ENCODE measurements at regions not wholly inside any gene's neighbourhood (a gene's known extent, or its start where the extent isn't known, plus 50 kb on each side); places are given as distances from the start of the nearest gene placed in this dataset.

DNA sequence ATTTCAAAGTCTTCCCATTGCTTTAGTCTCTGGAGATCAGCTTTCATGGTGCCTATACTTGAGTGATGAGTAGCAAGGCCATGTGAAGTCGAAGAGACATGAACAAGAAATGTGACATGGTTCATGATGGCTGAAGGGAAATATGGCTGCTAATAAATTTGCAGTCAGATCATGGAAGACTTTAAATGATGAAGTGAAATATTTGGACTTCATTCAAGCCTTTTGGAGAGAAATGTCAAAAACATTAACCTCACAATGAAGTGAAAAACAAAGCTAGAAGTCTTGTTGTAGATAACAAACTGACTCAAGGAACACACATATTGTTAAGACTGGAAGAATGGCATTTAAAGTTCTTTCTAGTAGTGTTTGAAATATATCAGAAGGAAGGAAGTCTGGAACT lies 120.3 kb upstream of the CCDC54 start:
- no peak for DNase-seq (ENCODE audit: low read depth)

DNA sequence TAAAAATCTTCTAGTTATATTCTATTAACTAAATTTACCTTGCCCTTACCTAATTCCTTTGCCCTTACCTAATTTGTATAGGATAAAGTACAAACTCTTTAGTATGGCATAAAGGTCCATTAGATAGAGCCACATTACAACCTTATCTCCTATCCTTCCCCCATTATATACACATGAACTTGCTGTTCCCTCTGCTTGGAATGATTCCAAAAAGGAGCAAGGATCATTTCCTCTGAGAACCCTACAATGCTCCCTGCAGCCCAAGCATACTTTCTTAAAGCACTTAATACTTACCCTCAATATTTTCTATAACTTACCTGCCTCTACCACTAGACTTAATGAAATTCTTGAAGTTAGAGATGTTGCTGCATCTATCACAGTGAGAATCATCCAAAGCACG lies 118.9 kb upstream of the CCDC54 start:
- no peak for DNase-seq (ENCODE audit: low read depth)

DNA sequence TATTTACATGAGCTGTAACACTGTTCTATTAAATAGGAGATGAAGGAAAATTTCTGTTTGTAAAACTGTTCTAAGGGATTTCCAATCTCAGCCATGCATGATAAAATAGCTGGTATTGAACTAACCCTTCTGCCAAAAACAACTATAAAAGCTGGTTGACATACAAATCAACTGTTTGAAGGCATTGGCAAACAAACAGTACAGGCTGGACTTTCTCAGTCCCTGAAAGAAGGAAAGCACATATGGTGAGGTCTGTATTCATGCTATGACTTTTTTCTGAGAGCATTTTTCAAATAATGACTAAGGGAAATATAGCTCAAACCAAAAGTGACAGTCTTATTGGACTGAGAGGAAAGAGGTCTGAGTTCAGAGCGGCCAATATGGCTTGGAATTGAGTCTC lies 117.0 kb upstream of the CCDC54 start:
- DNase-seq (ENCODE audit: low read depth) = no peak

DNA sequence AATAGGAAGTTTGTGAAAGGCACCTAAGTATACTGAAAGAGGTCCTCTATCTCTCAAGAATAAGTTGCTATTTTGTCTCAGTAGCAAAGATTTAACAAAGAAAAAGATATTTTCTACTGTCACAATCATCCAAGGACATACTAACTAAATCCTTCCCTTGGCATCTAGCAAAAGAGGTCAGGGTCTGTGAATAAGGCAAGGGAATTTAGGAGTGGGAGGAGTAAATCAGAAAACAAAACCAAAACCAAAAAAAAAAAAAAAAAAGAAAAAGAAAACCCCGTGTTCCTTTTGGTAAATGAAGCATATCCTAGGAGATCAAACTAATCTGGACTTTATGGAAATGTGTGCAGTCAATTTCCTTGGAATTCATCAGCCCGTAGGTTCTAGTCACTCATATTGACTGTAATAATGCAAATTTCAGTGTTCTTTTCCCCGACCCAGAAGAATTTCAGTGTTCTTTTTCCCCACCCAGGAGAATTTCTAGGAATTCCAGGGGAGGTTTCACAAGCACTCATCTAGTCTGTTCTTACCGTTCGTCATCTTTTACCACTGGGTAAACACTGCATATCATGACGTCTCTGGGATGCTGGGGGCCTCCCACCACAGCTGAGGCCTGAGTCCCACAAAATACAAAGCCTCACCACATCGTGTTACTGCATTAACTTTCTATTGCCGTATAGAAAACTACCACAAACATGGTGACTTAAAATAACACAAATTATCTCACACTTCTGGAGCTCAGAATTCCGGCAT lies 113.8 kb upstream of the CCDC54 start:
- DNase-seq (ENCODE audit: low read depth) = no peak

DNA sequence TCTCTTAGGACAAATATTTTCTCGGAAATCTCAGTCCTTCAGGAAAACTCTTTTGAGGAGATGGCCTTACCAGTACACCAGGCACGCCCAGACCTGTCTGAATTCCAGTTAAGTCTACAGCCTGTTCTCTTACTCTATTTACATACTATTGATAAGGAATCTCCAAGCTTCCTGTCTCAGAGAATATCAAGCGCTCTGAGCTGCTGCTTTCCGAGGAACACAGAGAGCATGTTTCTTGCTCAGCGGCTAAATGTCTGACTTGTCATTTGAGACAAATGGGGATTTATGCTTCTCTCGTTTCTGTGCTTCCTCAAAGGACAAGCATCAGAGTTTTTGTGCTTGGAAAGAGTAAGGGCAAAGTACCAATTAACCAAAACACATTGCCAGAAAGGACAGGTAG lies 112.4 kb upstream of the CCDC54 start:
- no peak for DNase-seq (ENCODE audit: low read depth)

DNA sequence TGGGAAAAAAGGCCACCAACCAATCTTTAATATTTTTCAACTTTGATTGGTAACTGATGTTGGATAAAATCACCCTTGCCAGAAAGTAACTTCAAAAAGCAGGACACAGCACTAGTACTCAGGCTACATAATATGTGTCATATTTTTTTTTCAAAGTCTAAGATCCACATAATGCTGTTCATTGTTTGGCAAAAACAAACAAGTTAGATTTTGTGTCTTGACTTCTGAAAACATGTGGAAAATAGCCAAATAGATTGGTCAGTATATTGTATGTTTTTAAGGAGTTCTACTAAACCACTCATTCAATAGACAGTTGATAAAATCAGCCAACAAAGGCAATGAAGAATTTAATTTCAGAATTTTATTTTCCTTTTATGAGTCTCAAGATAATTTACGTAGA lies 111.7 kb upstream of the CCDC54 start:
- DNase-seq (ENCODE audit: low read depth) = no peak

DNA sequence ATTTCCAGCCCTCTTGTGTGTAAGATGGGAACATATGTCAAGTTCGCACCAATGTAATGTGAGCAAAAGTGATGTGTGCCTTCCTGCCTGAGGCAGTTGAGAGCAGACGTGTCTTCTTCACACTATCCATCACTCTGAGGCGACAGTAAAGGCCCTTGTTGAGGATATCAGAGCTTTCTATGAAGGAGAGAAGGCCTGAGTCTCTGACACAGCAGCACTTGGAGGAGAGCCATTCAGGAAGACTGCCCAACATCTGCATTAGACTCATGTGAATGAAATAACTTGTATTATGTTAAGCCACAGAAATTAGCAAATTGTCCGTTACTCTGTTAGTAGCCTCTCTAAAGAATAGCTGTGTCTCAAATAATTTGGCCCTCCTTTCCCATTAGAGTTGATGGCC lies 108.8 kb upstream of the CCDC54 start:
- no peak for DNase-seq (ENCODE audit: low read depth)

DNA sequence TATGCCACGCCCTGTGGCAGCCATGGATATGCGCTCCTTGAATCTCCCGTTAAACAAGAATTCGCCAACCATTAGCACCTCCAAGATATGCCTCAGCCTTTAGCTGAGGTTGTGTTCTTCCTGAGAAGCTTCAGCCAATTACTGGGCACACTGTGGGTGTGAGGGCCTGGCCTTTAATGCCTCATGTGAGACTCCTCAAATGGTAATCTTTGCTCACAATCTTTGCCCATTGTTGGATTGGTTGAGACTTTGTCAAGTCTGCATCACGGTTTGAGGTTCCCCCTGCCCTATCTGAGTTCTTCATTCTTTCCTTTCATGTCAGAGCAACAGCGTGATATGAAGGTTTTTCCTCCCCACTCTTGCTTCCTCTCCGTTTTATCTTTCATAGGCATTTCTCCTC lies 108.1 kb upstream of the CCDC54 start:
- DNase-seq (ENCODE audit: low read depth) = no peak

DNA sequence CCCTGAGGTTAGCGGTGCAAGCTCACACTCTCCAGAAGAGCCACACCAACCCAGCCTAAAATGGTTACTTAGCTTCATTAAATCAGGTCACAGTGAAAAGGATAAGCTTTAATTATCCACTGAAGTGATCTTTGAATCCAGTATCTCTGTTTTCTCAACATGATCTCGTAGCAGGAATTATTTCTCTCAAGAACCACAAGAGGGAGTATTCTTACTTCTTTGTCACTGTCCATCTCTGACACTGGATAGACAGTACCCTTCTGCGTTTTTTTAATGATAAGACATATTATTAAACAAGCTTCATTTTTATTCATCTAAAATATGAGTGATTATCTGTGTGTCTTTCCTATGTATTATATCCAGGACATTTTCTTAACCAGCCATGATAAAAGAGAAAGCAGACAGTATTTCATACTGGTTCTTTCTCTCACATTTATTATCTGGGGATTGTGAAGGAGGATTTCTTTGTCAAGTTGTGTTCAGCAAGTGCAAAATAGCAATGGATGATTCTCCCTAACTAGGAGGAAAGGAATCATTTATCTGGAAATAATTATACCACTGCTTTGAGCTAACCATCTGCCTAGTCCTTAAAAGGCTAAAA lies 105.4 kb upstream of the CCDC54 start:
- DNase-seq (ENCODE audit: low read depth) = no peak

DNA sequence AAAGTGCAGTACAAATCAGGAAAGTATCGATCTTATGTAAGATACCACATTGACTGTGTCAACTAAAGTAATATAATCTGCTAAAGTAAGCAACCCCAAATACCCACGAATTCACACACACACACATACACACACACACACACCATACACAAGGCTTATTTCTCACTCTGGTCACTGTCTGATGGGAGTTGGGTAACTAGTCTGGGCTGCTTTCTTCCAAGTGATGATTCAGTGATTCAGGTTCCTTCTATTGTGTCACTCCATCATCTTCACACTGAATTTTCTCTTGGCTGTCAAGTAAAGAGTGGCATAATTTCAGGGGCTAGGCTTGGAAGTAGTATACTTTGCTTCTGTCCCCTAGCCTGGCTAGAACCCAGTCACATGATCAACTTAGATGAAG lies 104.8 kb upstream of the CCDC54 start:
- no peak for DNase-seq (ENCODE audit: low read depth)

DNA sequence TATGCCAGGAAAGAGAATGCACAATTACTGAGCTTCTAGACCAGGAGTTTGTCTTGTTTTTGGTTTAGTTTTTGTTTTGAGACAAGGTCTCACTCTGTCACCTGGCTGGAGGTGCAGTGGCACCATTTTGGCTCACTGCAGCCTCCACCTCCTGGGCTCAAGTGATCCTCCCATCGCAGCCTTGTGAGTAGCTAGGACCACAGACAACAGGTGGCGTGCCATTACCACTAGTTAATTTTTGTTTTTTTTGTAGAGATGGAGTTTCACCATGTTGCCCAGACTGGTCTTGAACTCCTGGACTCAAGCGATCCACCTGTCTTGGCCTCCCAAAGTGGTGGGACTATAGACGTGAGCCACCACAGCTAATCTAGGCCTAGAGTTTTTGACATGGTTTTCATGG lies 104.4 kb upstream of the CCDC54 start:
- no peak for DNase-seq (ENCODE audit: low read depth)

DNA sequence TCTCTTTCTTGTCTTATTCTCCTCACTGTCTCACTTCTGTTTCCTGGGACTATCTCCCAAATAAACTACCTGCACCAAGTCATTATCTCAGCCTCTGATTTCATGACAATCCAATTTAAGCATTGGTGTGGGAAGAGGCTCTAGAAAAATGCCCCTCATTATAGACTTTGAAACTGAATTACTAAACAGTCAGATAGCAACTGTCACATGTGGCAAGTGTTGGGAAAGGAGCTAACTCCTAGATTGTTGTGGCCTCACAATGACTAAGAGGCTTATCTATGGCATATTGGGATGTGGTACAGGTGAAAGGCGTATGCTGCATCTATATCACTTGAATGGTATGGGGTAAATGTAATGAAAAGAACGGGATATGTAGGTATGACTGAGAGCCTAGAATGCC lies 103.5 kb upstream of the CCDC54 start:
- DNase-seq (ENCODE audit: low read depth) = no peak

DNA sequence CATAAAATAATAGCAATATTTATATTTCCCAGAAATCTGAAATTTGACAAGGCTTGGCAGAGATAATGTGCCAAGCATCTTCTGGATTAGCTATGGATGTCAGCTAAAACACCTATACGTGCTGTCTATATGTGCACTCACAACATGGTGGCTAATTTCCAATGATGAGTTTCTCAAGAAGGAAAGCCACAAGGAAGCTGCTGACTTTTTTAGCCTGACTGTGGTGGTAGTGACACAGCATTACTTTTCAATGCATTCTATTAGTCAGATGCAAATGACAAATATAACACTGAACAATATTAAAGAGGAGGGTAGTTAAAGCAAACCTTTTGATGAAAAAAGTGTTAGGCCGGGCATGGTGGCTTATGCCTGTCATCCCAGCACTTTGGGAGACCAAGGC lies 101.7 kb upstream of the CCDC54 start:
- no peak for DNase-seq (ENCODE audit: low read depth)

DNA sequence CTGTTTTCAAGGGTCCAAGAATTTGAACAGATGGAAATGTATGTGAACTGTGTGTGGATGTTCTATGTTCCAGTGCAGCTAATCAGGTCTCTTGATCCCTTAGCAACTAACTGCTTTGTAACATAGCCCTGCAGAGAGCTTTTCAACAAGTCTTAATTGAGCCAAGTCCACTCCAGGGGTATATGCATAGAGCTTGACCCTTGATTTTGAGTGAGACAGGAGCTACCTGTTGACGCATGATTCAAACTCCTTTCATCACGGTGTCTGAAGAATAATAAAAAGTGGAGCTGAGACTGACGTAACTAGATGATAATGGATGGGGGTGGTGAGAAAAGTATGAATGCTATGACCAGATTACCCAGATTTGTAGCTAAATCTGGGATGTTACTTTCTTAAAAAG lies 93.3 kb upstream of the CCDC54 start:
- DNase-seq (ENCODE audit: low read depth) = no peak

DNA sequence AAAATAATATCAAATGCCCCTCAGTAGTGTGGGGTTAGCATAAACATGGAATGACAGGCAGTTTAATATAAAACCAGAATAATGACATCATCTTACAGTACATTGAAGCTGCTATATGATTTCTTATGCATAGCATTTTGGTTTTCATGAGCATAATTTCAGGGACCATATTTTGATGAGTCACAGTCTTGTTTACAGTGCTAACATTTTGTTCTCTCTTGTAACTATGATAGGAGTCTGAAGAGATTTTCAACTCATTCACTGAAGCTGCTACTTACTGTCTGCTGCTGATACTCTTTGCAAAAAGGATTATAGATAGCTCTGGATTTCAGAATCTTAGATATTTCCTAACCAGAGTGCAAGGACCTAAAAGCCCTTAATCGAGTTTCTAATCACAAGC lies 92.6 kb upstream of the CCDC54 start:
- DNase-seq (ENCODE audit: low read depth) = no peak

DNA sequence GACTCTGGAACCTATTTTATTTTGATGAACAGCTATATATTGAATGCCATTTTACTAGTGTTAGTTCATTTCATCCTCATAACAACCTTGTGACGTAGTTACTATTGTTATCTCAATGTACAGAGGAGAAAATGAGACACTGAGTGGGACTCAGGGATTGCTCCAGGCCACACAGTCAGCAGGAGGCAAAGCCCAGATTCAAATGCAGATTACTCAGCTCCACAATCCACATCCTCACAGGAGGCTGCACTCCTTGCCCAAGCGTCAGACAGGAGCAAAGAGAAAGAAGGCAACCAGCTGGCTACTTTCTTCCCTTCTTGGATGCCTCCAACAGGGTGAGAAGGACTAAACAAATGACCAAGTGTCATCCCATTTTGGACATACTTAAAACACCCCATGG lies 92.0 kb upstream of the CCDC54 start:
- DNase-seq (ENCODE audit: low read depth) = no peak

DNA sequence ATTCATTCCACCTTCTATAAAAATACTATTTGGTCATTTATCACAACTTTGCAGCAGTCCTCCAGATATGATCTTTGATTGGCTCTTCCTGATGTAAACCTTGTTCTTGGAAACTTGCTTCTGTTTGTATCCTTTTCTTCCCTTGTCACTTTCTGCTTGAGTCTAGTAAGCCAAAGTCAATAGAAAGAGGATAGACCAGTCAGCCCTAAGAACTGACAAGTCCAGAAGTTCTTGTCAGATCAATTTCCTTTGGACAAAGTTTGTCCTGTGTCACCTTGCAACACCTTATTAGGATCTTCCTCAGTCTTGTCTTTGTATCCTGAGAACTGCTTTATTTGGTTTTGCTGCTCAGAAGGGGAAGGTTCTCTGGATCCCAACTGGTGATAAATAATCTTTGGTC lies 87.9 kb upstream of the CCDC54 start:
- no peak for DNase-seq (ENCODE audit: low read depth)

DNA sequence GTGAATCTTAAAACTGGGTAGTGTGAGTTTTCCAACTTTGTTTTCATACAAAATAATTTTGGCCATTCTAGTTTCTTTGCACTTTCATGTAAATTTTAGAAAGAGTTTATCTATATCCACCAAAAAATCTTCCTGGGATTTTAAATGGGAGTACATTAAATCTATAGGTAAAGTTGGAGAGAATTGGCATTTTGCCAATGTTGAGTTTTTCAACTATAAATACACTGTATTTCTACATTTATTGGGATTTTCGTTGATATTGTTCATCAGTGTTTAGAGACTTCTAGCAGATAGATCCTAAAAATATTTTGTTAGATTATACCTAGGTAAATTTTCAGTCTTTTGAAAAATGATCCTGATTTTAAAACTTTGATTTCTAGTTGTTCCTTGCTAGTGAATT lies 83.1 kb upstream of the CCDC54 start:
- no peak for DNase-seq (ENCODE audit: low read depth)

DNA sequence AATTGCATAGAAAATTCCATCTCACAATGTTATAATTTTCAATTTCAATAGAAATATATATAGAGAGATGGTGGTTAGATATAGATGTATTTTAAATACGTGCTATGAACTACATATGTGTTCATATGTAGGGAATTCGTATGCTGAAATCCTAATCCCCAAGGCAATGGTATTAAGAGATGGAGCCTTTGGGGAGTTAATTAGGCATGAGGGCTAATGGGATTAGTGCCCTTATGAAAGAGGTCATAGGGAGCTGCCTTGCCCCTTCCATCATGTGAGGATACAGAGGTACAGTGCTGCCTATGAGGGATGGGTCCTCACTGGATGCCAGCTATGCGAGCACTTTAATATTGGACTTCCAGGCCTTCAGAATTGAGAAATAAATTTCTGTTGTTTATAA lies 79.6 kb upstream of the CCDC54 start:
- DNase-seq (ENCODE audit: low read depth) = no peak

DNA sequence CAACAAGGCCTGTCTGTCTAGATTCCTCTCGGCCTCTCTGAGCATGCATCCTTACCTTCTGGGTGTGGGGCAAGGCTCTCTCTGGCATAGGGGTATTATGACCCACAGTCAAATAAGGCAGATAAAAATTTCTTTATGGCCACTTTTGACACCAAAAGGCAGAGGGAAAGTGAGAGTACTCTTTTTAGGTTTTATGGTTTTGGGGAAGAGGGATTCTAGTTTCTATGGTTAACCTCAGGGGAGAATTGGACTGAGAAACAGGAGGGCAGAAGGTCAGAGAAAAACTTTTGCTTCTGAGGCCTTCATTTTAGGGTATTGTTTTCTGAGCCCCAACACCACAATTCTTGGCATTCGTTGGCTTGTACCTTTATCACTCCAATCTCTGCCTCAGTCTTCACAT lies 70.0 kb upstream of the CCDC54 start:
- no peak for DNase-seq (ENCODE audit: low read depth)

DNA sequence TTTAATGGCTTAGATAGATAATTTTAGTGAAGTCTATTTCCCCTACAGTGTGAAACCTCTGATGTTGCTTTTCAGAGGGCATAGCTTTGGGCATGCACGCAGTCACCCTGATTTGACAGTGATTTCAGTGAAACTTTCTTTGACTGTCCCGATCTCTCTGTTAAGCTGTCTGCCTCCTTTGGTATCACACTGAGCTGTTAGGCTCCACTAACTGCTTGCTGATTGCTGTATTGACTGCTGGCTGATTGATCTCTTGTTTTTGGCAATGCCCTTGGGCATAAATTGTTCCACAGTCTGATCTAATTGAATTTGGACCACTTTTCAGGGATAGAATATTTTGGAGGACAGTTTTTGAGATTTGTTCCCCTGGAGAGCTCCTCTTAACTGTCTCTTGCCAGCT lies 68.5 kb upstream of the CCDC54 start:
- no peak for DNase-seq (ENCODE audit: low read depth)

DNA sequence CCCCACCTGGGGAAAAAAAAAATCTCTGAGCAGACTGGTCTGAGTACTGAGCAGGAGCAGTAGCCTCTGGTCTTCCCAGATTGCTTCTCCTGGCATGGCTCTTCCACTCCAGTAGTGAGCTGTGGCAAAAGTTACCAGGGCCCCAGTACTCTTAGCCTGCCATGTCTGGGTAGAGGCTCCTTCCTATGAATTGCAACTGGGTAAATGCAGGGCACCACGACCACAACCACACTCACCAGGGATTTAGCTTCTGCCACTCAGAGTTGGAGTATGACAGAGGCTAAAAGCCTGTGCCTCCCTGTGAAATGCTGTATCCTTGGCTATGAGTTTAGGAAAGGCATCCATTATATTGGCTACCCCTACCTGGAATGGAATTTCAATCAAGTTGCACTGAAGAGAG lies 67.9 kb upstream of the CCDC54 start:
- DNase-seq (ENCODE audit: low read depth) = no peak

DNA sequence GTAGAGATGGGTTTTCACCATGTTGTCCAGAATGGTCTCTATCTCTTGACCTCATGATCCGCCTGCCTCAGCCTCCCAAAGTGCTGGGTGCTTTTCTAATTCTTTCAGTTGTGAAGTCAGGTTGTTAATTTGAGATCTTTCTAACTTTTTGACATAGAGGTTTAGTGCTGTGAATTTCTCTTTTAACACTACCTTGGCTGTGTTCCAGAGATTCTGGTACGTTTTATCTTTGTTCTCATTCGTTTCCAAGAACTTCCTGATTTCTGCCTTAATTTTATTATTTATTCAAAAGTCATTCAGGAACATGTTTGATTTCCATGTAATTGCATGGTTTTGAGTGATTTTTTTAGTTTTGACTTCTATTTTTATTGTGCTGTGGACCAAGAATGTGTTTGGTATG lies 63.5 kb upstream of the CCDC54 start:
- no peak for DNase-seq (ENCODE audit: low read depth)

DNA sequence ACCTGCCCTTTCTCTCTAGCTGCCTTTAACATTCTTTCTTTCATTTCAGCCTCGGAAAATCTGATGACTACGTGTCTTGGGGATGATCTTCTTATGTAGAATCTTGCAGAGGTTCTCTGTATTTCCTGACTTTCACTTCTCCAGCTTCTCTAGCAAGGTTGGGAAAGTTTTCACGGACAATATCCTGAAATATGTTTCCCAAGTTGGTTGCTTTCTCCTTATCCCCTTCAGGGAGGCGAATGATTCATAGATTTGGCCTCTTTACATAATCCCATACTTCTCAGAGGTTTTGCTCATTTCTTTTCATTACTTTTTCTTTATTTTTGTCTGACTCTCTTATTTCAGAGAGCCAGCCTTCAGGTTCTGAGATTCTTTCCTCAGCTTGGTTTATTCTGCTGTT lies 62.1 kb upstream of the CCDC54 start:
- no peak for DNase-seq (ENCODE audit: low read depth)

Data from non-pigmented ciliary epithelial cell (primary cell).